ENCODE measurements at regions not wholly inside any gene's neighbourhood (a gene's known extent, or its start where the extent isn't known, plus 50 kb on each side); places are given as distances from the start of the nearest gene placed in this dataset.

DNA sequence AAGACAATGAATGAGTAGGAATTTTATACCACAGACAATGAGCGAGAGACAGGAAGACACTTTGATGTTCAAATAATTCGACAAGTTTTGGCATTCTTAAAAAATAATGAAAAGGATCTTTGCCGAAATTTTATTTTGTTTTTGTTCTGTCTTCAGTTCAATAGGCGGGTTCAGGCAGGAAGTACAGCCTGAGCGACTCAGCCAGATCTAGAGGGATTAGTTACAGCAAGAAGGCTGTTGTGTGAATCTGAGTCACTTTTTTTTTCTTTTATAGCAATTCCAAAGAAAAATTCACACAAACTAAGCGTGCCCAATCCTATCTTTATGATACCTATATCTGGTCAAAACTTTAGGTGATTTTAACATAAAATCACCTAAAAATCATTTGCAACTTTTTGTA is 505.4 kb upstream of the FAM241A start:
- Histone ChIP-seq H3K9ac (no peak overlapping the region), H3K4me1 (ENCODE audit: low read depth, poor library complexity, severe bottlenecking) (peaks cover 2% of the 10 kb centered on the region), H3K27ac (no peak overlapping the region), H3K27me3 (ENCODE audit: insufficient read depth, low read depth) (no peaks in the 10 kb centered on the region), H2AFZ (ENCODE audit: low read depth) (no peak overlapping the region), H3K4me3 (IDR thresholded peaks at IDR 0.05; ENCODE audit: insufficient read depth, low read depth, low read length) (no peak overlapping the region), H4K20me1 (ENCODE audit: insufficient read depth) (no peaks in the 10 kb centered on the region), H3K79me2 (ENCODE audit: insufficient read depth, low read depth) (no peaks in the 10 kb centered on the region), H3K36me3 (ENCODE audit: insufficient read depth) (no peaks in the 10 kb centered on the region), H3K4me2 (no peak overlapping the region)
- no peak for TF ChIP-seq CTCF (conservative IDR thresholded peaks at IDR 0.05; ENCODE audit: low read depth, low read length)

- Histone ChIP-seq H3K27me3 (ENCODE audit: insufficient read depth, low read depth) (no peaks in the 10 kb centered on the region), H3K4me3 (IDR thresholded peaks at IDR 0.05; ENCODE audit: insufficient read depth, low read depth, low read length) (no peak overlapping the region), H4K20me1 (ENCODE audit: insufficient read depth) (no peaks in the 10 kb centered on the region), H2AFZ (ENCODE audit: low read depth) (no peak overlapping the region), H3K9ac (no peak overlapping the region), H3K4me1 (ENCODE audit: low read depth, poor library complexity, severe bottlenecking) (peaks cover 2% of the 10 kb centered on the region), H3K4me2 (no peak overlapping the region), H3K27ac (no peak overlapping the region), H3K36me3 (ENCODE audit: insufficient read depth) (no peaks in the 10 kb centered on the region), H3K79me2 (ENCODE audit: insufficient read depth, low read depth) (no peaks in the 10 kb centered on the region)
- peak; percentile 96 for TF ChIP-seq CTCF (conservative IDR thresholded peaks at IDR 0.05; ENCODE audit: low read depth, low read length)
Measured at GRCh38 chr4:111641813-111642579, 503.3 kb upstream of the FAM241A start.

DNA sequence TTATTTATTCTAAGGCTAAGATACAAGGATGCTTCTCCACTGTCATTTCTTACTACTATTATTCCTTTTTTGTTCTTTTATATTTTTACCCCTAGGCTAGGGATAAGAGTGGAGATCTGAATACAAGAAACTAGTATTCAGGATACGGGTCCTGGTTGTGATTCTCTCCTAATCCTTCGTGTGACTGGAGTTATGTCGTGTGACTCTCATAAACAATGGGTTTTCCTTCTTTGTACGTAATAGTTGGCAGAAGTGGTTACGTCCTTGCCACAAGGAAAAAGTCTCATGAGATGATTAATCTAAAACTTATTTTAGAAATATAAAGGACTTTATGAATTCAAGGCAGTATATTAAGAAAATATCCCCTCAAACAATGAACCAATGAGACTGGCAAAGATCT is 497.2 kb upstream of the FAM241A start:
- H3K36me3 ChIP-seq (ENCODE audit: insufficient read depth), result no peaks in the 10 kb centered on the region
- no peak overlapping the region for H2AFZ ChIP-seq (ENCODE audit: low read depth)
- no peaks in the 10 kb centered on the region for H4K20me1 ChIP-seq (ENCODE audit: insufficient read depth)
- H3K79me2 ChIP-seq (ENCODE audit: insufficient read depth, low read depth), result no peaks in the 10 kb centered on the region
- H3K27me3 ChIP-seq (ENCODE audit: insufficient read depth, low read depth), result no peaks in the 10 kb centered on the region
- peaks cover 19% of the 10 kb centered on the region for H3K4me1 ChIP-seq (ENCODE audit: low read depth, poor library complexity, severe bottlenecking)
- no peak overlapping the region for H3K9ac ChIP-seq
- no peak overlapping the region for H3K27ac ChIP-seq
- TF ChIP-seq CTCF (conservative IDR thresholded peaks at IDR 0.05; ENCODE audit: low read depth, low read length), result no peak
- H3K4me3 ChIP-seq (IDR thresholded peaks at IDR 0.05; ENCODE audit: insufficient read depth, low read depth, low read length), result no peak overlapping the region
- H3K4me2 ChIP-seq, result no peak overlapping the region

GRCh38 chr4:111649308-111649707 is 495.9 kb upstream of the FAM241A start:
- no peaks in the 10 kb centered on the region for H3K36me3 ChIP-seq (ENCODE audit: insufficient read depth)
- H4K20me1 ChIP-seq (ENCODE audit: insufficient read depth), result no peaks in the 10 kb centered on the region
- peak overlapping the region; percentile 9; the same call in 1 of the 2 replicates for H3K27ac ChIP-seq
- no peak overlapping the region for H3K4me3 ChIP-seq (IDR thresholded peaks at IDR 0.05; ENCODE audit: insufficient read depth, low read depth, low read length)
- no peak overlapping the region for H3K9ac ChIP-seq
- H3K27me3 ChIP-seq (ENCODE audit: insufficient read depth, low read depth), result no peaks in the 10 kb centered on the region
- no peak; the same call in 1 of the 2 replicates for TF ChIP-seq CTCF (conservative IDR thresholded peaks at IDR 0.05; ENCODE audit: low read depth, low read length)
- H3K4me1 ChIP-seq (ENCODE audit: low read depth, poor library complexity, severe bottlenecking), result peaks cover 19% of the 10 kb centered on the region
- no peaks in the 10 kb centered on the region for H3K79me2 ChIP-seq (ENCODE audit: insufficient read depth, low read depth)
- H2AFZ ChIP-seq (ENCODE audit: low read depth), result peak overlapping the region; percentile 20; the same call in 1 of the 2 replicates
- H3K4me2 ChIP-seq, result peak overlapping the region; percentile 17; the same call in 1 of the 2 replicates
